T-helper 1 cell treated with Interleukin-12 subunit alpha and Interleukin-12 subunit beta and Interleukin-4 antibody, amounts not matched to agents 30 ng/mL and 1 ng/mL, for 36 hours (primary cell): ENCODE measurements at regions not wholly inside any gene's neighbourhood (a gene's known extent, or its start where the extent isn't known, plus 50 kb on each side); places are given as distances from the start of the nearest gene placed in this dataset.
"Not testable (repeated sequence)": the region's sequence is repeated elsewhere in the genome, so short reads cannot be mapped to it uniquely, and the experiment has no call there.

ENCODE experiments used
- intact Hi-C: fragments of 100-400 bp; cut with micrococcal nuclease; formaldehyde crosslinking; loops from one replicate; pipeline ENCODE4 v1.15.1; 2024

- intact Hi-C loops: not testable (repeated sequence)
Observed at GRCh38 chr2:94576486-94576885, 294.7 kb upstream of the TEKT4 start.

GRCh38 chr2:94577160-94577559, 294.1 kb upstream of the TEKT4 start:
- intact Hi-C loops: not testable (repeated sequence)

- intact Hi-C loops: not testable (repeated sequence)
Observed at GRCh38 chr2:94579221-94579620, 292.0 kb upstream of the TEKT4 start.

GRCh38 chr2:94583081-94583723, 288.0 kb upstream of the TEKT4 start:
- intact Hi-C loops: not testable (repeated sequence)

- intact Hi-C loops: not testable (repeated sequence)
Observed at GRCh38 chr2:94584569-94584968, 286.7 kb upstream of the TEKT4 start.

GRCh38 chr2:94586032-94586982, 284.9 kb upstream of the TEKT4 start:
- intact Hi-C loops: loop anchor here (5.0 kb wide), 1 partner anchor 334 kb away; no protein-coding TSS in a partner anchor

- intact Hi-C loops: loop anchor here (5.0 kb wide), 1 partner anchor 335 kb away; no protein-coding TSS in a partner anchor
Observed at GRCh38 chr2:94587042-94587441, 284.2 kb upstream of the TEKT4 start.

- intact Hi-C loops: not testable (repeated sequence)
Observed at GRCh38 chr2:94594019-94594836, 277.0 kb upstream of the TEKT4 start.

- intact Hi-C loops: not testable (repeated sequence)
Observed at GRCh38 chr2:94595956-94596355, 275.3 kb upstream of the TEKT4 start.

GRCh38 chr2:94598075-94598713, 273.0 kb upstream of the TEKT4 start:
- intact Hi-C loops: not testable (repeated sequence)

GRCh38 chr2:94600929-94601328, 270.3 kb upstream of the TEKT4 start:
- intact Hi-C loops: not testable (repeated sequence)

GRCh38 chr2:94602466-94602865, 268.8 kb upstream of the TEKT4 start:
- intact Hi-C loops: no loop called here

- intact Hi-C loops: no loop called here
Observed at GRCh38 chr2:94622113-94622618, 249.1 kb upstream of the TEKT4 start.

- intact Hi-C loops: not testable (repeated sequence)
Observed at GRCh38 chr2:94628953-94629352, 242.3 kb upstream of the TEKT4 start.

- intact Hi-C loops: not testable (repeated sequence)
Observed at GRCh38 chr2:94641397-94641796, 229.8 kb upstream of the TEKT4 start.

- intact Hi-C loops: not testable (repeated sequence)
Observed at GRCh38 chr2:94652131-94652530, 219.1 kb upstream of the TEKT4 start.

- intact Hi-C loops: not testable (repeated sequence)
Observed at GRCh38 chr2:94669858-94670257, 201.4 kb upstream of the TEKT4 start.

GRCh38 chr2:94694236-94694635, 177.0 kb upstream of the TEKT4 start:
- intact Hi-C loops: not testable (repeated sequence)

GRCh38 chr2:94708982-94709381, 162.2 kb upstream of the TEKT4 start:
- intact Hi-C loops: not testable (repeated sequence)

- intact Hi-C loops: no loop called here
Observed at GRCh38 chr2:94725543-94725942, 145.7 kb upstream of the TEKT4 start.

GRCh38 chr2:94735536-94735935, 135.7 kb upstream of the TEKT4 start:
- intact Hi-C loops: not testable (repeated sequence)
